Omental fat pad (tissue), 3 donors: ENCODE measurements at regions not wholly inside any gene's neighbourhood (a gene's known extent, or its start where the extent isn't known, plus 50 kb on each side); places are given as distances from the start of the nearest gene placed in this dataset.

Experiments used
- ATAC-seq: fragments of 150-250 bp; one replicate; pipeline ENCODE4 v1.9.1; 2016; ENCODE audit warnings: mild to moderate bottlenecking, moderate library complexity; ENCODE audit not compliant: low FRiP score
- DNase-seq: peaks from one replicate; pipeline ENCODE4 v3.0.0-alpha.2; 2019; ENCODE audit warnings: low spot score
- CTCF ChIP-seq, 3 donors: fragments of 450-650 bp; IDR thresholded peaks; one replicate each; pipeline ENCODE4 v1.5.1; 2016 to 2017; ENCODE audit warnings: antibody characterized with exemption in 3 of 3, mild to moderate bottlenecking in 3 of 3, moderate library complexity in 2 of 3

- no peak for TF ChIP-seq CTCF (IDR thresholded peaks at IDR 0.05)
- DNase-seq (no peak), ATAC-seq (no peak)
Measured at GRCh38 chr2:120953066-120953756, 217.5 kb downstream of the GLI2 start.

- no peak for TF ChIP-seq CTCF (IDR thresholded peaks at IDR 0.05)
- ATAC-seq (no peak), DNase-seq (no peak)
Measured at GRCh38 chr2:120953843-120954584, 218.3 kb downstream of the GLI2 start.

GRCh38 chr2:120954939-120955338 lies 219.3 kb downstream of the GLI2 start:
- ATAC-seq (no peak), DNase-seq (no peak)
- no peak for TF ChIP-seq CTCF (IDR thresholded peaks at IDR 0.05)

GRCh38 chr2:120955427-120955826 lies 219.8 kb downstream of the GLI2 start:
- DNase-seq, result no peak
- no peak for TF ChIP-seq CTCF (IDR thresholded peaks at IDR 0.05)
- ATAC-seq, result no peak

- ATAC-seq (no peak), DNase-seq (no peak)
- no peak for TF ChIP-seq CTCF (IDR thresholded peaks at IDR 0.05)
Measured at GRCh38 chr2:120956486-120957156, 221.0 kb downstream of the GLI2 start.

GRCh38 chr2:120957905-120958304 lies 222.2 kb downstream of the GLI2 start:
- TF ChIP-seq CTCF (IDR thresholded peaks at IDR 0.05), result no peak
- DNase-seq (no peak), ATAC-seq (no peak)
